ENCODE measurements at regions not wholly inside any gene's neighbourhood (a gene's known extent, or its start where the extent isn't known, plus 50 kb on each side); places are given as distances from the start of the nearest gene placed in this dataset.

DNA sequence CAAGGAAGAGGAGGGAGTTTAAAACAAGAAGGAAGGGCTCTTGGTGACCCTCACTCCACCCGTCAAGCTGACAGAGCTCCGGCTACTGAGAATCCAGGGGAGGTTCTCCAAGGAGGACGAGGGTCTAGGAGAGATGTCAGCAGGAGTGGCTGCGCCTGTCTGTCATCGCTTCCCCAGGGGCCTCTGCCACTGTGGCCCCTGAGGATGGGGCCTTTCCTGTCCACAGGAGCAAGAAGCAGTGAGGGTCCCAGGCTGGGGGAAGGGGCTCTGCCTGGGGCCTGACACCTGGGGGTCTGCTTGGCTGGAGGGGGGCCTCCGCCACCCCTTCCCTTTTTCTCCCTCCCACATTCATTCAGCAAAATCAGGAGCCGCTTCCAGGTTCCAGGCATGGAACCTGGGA lies 66.5 kb upstream of the TNRC6C start:
- H3K4me3 ChIP-seq (ENCODE audit: low read length) = no peak overlapping the region
- DNase-seq (ENCODE audit: low read depth) = no peak
- TF ChIP-seq, protein P1, sequence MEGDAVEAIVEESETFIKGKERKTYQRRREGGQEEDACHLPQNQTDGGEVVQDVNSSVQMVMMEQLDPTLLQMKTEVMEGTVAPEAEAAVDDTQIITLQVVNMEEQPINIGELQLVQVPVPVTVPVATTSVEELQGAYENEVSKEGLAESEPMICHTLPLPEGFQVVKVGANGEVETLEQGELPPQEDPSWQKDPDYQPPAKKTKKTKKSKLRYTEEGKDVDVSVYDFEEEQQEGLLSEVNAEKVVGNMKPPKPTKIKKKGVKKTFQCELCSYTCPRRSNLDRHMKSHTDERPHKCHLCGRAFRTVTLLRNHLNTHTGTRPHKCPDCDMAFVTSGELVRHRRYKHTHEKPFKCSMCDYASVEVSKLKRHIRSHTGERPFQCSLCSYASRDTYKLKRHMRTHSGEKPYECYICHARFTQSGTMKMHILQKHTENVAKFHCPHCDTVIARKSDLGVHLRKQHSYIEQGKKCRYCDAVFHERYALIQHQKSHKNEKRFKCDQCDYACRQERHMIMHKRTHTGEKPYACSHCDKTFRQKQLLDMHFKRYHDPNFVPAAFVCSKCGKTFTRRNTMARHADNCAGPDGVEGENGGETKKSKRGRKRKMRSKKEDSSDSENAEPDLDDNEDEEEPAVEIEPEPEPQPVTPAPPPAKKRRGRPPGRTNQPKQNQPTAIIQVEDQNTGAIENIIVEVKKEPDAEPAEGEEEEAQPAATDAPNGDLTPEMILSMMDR (conservative IDR thresholded peaks at IDR 0.05; ENCODE audit: low read depth, low read length) = no peak

DNA sequence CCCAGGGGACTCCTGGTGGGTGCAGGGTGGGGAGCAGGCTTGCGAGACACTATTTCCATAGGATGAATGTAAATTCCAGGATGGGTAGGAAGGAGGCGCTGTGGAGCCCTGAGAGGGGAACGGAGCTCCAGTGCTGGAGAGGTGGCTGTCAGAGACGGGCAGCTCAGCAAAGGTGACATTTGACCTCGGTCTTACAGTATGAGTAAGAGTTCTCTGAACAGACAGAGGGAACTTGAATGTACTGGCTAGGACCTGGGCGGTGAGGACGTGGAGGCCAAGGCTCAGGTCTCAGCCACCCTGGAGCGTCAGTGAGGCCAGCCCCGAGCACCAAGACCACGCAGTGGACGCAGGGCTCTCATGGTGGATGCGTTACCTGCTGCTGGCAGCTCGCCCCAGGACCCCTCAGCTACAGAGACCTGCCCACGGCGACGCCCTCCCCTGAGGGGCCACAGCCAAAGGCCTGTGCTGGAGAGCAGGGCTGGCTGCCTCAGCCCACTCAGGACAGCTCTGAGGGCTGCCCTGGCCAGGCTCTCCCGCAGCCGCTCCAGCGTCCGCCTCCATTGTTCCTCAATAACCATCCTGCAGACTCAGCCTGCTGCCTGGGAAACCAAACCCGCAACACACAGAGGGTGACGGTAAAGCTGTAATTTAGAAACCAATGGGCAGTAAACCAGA lies 65.9 kb upstream of the TNRC6C start:
- DNase-seq (ENCODE audit: low read depth) = no peak
- H3K4me3 ChIP-seq (ENCODE audit: low read length) = no peak overlapping the region
- TF ChIP-seq, protein P1 (conservative IDR thresholded peaks at IDR 0.05; ENCODE audit: low read depth, low read length) = peak; percentile 50

DNA sequence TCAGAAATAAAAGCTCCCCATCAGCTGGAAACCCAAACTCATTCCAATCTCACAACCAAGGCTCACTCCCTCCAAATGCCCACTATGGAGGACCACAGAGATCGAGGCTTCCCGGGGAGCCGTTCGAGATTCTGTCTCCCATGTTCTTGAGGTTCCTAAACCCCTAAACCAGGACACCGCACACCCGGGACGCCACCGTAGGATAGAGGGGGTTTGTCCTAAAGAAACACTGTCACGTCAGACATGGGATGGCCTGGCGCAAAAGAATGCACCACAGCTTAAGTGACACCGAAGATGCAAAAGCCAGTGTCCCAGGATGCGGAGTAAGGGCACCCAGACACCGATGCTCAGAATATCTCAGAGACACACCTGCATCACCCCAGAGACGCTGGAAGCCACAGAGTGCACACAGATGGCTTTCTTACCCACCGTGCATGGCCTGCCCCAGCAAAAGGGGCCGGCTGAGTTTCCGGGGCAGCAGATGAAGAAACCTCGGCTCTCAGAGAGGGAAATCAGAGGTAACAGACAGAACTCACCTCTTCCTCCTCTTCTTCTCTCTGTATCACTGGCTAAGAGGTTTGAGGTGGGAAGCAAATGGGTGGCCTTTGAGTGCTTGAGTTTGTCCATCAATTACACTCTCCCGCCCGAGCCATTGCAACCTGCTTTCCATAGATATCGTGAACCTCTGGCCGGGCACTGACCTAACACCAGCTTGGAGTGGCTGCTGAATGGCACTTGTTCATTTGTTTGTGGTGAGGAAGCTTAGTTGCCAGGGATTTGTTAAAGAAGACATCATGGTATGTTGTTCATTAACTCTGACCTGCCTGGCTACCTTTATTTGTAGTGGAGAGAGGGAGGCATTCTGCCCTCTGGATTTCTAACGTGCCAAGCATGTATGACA lies 65.1 kb upstream of the TNRC6C start:
- TF ChIP-seq, protein P1 (conservative IDR thresholded peaks at IDR 0.05; ENCODE audit: low read depth, low read length) = no peak
- DNase-seq (ENCODE audit: low read depth) = no peak
- no peak overlapping the region for H3K4me3 ChIP-seq (ENCODE audit: low read length)

DNA sequence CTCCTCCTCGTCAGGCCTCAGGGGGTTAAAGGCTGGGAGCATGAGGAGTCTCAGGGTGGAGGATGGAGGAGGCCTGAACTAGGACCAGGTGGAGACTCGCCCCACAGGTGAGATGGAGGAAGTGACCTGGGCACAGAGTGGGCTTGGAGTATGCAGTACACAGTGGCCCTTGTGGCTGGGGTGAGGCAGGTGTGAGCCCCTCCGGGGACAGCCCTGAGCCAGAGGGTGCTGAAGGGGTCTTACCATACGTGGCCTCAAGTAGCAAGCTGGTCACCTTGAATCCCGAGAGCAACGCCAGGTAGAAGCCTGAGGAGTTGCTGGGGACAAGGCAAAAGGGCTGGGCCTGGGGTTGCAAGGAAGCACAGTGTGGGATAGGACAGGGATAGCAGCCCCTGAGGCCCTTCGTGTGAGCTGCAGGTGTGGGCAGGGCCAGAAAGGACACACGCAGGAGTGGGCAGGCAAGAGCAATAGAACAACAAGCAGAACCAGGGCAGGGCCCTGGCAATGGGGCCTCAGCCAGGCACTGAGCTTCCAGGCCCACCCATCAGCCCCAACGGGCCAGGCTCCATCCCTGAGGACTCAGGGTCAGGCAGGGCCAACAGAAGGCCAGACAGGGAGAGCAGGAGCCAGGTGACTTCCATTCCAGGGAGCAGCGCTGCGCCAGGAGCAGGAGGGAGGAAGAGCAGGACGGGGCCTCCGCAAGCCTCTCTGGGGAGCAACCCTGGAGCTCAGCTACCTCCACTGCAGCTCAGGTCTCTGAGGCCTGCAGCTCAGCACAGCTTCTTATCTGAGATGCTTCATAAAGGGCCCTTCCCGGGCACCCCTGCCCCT lies 64.2 kb upstream of the TNRC6C start:
- H3K4me3 ChIP-seq (ENCODE audit: low read length) = no peak overlapping the region
- TF ChIP-seq, protein P1 (conservative IDR thresholded peaks at IDR 0.05; ENCODE audit: low read depth, low read length) = no peak
- DNase-seq (ENCODE audit: low read depth) = no peak

DNA sequence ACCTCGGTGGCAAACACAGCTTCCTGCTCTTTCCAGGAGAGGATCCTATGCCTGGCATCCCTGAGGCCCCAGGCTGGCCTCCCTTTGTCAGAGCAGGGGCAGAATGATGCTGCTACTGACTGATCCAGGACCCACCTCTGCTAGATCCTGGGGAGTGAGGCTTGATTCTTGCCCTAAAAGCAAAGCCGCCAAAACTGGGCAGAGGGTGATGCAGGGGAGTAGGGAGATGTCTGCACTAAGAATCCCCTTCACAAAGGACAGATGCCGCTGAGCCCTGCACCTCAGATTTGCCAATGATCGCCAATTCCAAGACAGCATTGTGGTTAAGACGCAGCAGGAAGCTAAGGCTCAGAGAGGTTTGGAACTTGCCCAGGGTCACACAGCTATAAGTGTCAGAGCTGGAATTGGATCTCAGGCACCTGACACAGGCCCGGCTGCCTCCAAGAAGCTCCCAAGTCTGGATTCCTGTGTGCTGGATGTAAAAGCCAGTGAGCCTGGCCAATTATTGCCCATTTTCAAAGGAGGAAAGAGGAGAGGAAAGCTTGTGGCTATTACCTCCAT lies 60.7 kb upstream of the TNRC6C start:
- H3K4me3 ChIP-seq (ENCODE audit: low read length) = no peak overlapping the region
- TF ChIP-seq, protein P1 (conservative IDR thresholded peaks at IDR 0.05; ENCODE audit: low read depth, low read length) = no peak
- DNase-seq (ENCODE audit: low read depth) = no peak

DNA sequence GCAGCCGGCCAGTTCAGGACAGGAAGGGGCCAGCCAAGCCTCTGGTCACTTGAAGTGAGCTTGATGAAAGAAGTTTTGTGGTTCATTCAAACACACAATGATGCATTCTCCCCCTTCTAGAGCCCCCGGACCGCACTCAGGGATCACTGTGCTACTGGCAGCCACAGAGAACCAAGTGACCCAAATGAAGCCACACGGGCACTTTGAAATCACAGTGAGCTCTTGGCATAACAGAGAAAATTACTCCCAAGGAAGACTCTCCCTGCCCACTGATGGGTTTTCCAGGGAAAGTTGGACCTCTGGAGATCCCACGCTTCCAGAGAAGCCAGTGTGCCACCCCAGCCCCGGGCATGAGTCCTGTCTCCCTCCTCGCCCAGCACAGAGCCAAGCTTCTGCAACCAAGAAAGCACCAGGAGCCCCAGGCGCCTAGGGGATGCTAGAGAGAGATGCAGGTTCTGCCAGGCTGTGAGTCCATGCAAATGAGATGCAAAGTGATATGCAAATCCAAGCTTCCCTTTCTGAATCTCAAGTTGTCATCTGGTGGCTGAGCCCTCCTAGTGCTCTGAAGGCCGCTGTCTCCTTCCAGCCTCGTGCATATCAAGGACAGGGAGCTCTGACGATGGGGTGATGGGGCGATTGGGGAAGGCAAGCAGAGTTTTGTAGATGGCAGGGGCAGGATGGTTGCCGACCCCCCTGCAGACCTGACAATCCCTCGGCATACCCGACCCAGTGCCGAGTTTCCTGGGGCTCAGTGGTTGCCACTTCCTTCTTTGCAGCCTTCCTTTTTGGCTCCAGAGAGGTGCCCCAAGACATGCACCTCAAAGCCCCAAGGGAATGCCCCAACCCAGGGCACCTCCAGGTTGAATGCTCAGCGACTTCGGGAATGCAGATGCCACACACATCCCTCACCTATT lies 59.7 kb upstream of the TNRC6C start:
- TF ChIP-seq, protein P1 (conservative IDR thresholded peaks at IDR 0.05; ENCODE audit: low read depth, low read length) = no peak
- no peak for DNase-seq (ENCODE audit: low read depth)

More for the DNA sequence above, 59.7 kb upstream of the TNRC6C start:
- H3K4me3 ChIP-seq (ENCODE audit: low read length) = no peak overlapping the region
